ENCODE measurements at regions not wholly inside any gene's neighbourhood (a gene's known extent, or its start where the extent isn't known, plus 50 kb on each side); places are given as distances from the start of the nearest gene placed in this dataset.

GRCh38 chr13:48160606-48161278, 65.8 kb upstream of the MED4 start:
- ATAC-seq (ENCODE audit: low FRiP score in 2 of 2) (peak in 1 of 2 donors; percentile 73), DNase-seq (no peak)
- Histone ChIP-seq H3K4me3 (no peak overlapping the region), H3K27ac (peak overlapping the region; percentile 83 to 88 (median 85)), H3K4me1 (peaks cover 10 to 52% (median 43%) of the 10 kb centered on the region in 4 donors), H3K27me3 (no peaks in the 10 kb centered on the region), H3K36me3 (no peaks in the 10 kb centered on the region), H3K9me3 (no peaks in the 10 kb centered on the region)
- TF ChIP-seq POLR2A (IDR thresholded peaks at IDR 0.05) (no peak), CTCF (IDR thresholded peaks at IDR 0.05) (no peak), EP300 (IDR thresholded peaks at IDR 0.05) (no peak), POLR2AphosphoS5 (IDR thresholded peaks at IDR 0.05) (no peak)
- 75 to 78% methylated on average over 5 of the region's 5 CpGs for WGBS, 2 donors

- DNase-seq (no peak), ATAC-seq (ENCODE audit: low FRiP score in 2 of 2) (no peak)
- Histone ChIP-seq H3K9me3 (no peaks in the 10 kb centered on the region), H3K4me1 (peaks cover 14 to 55% (median 47%) of the 10 kb centered on the region in 4 donors), H3K36me3 (no peaks in the 10 kb centered on the region), H3K27me3 (no peaks in the 10 kb centered on the region), H3K4me3 (no peak overlapping the region), H3K27ac (peak overlapping the region in 1 of 4 donors; percentile 85)
- TF ChIP-seq CTCF (IDR thresholded peaks at IDR 0.05) (no peak), EP300 (IDR thresholded peaks at IDR 0.05) (no peak), POLR2AphosphoS5 (IDR thresholded peaks at IDR 0.05) (no peak)
- 70 to 74% methylated on average over 3 of the region's 3 CpGs for WGBS, 2 donors
Observed at GRCh38 chr13:48159826-48160225, 64.9 kb upstream of the MED4 start.

GRCh38 chr13:48159401-48159800, 64.5 kb upstream of the MED4 start:
- Histone ChIP-seq H3K4me1 (peaks cover 14 to 55% (median 47%) of the 10 kb centered on the region in 4 donors), H3K27me3 (no peaks in the 10 kb centered on the region), H3K9me3 (no peaks in the 10 kb centered on the region), H3K4me3 (no peak overlapping the region), H3K36me3 (no peaks in the 10 kb centered on the region), H3K27ac (peak overlapping the region; percentile 43 to 85 (median 68))
- no peak for DNase-seq
- ATAC-seq (ENCODE audit: low FRiP score in 2 of 2) = no peak
- no peak for TF ChIP-seq EP300 (IDR thresholded peaks at IDR 0.05)
- TF ChIP-seq POLR2A (IDR thresholded peaks at IDR 0.05) = no peak
- no peak for TF ChIP-seq CTCF (IDR thresholded peaks at IDR 0.05)
- no peak for TF ChIP-seq POLR2AphosphoS5 (IDR thresholded peaks at IDR 0.05)

GRCh38 chr13:48158915-48159314, 64.0 kb upstream of the MED4 start:
- DNase-seq (peak in 1 of 2 donors; percentile 42), ATAC-seq (ENCODE audit: low FRiP score in 2 of 2) (no peak)
- Histone ChIP-seq H3K36me3 (no peaks in the 10 kb centered on the region), H3K27ac (peak overlapping the region; percentile 43 to 85 (median 68)), H3K4me1 (peaks cover 14 to 55% (median 47%) of the 10 kb centered on the region in 4 donors), H3K4me3 (no peak overlapping the region), H3K27me3 (no peaks in the 10 kb centered on the region), H3K9me3 (no peaks in the 10 kb centered on the region)
- WGBS, 2 donors = 68 to 88% methylated on average over 3 of the region's 3 CpGs
- TF ChIP-seq POLR2AphosphoS5 (IDR thresholded peaks at IDR 0.05) (no peak), CTCF (IDR thresholded peaks at IDR 0.05) (no peak), POLR2A (IDR thresholded peaks at IDR 0.05) (no peak), EP300 (IDR thresholded peaks at IDR 0.05) (no peak)

- Histone ChIP-seq H3K9me3 (no peaks in the 10 kb centered on the region), H3K27ac (peak overlapping the region; percentile 43 to 85 (median 68)), H3K27me3 (no peaks in the 10 kb centered on the region), H3K4me3 (no peak overlapping the region), H3K4me1 (peaks cover 14 to 55% (median 45%) of the 10 kb centered on the region in 4 donors), H3K36me3 (no peaks in the 10 kb centered on the region)
- peak in 1 of 2 donors; percentile 41 for DNase-seq
- TF ChIP-seq POLR2A (IDR thresholded peaks at IDR 0.05) (no peak), EP300 (IDR thresholded peaks at IDR 0.05) (no peak), POLR2AphosphoS5 (IDR thresholded peaks at IDR 0.05) (no peak), CTCF (IDR thresholded peaks at IDR 0.05) (no peak)
- ATAC-seq (ENCODE audit: low FRiP score in 2 of 2) = no peak
- WGBS, 2 donors = 17 to 27% methylated on average over 1 of the region's 1 CpG
Observed at GRCh38 chr13:48158290-48158689, 63.4 kb upstream of the MED4 start.

Measured in upper lobe of left lung (tissue), 6 donors.